ENCODE measurements at regions not wholly inside any gene's neighbourhood (a gene's known extent, or its start where the extent isn't known, plus 50 kb on each side); places are given as distances from the start of the nearest gene placed in this dataset.
A peak's percentile ranks its signal among the peaks of the same experiment; 100 is the strongest.
"Not testable (repeated sequence)": the region's sequence is repeated elsewhere in the genome, so short reads cannot be mapped to it uniquely, and the experiment has no call there.

DNA sequence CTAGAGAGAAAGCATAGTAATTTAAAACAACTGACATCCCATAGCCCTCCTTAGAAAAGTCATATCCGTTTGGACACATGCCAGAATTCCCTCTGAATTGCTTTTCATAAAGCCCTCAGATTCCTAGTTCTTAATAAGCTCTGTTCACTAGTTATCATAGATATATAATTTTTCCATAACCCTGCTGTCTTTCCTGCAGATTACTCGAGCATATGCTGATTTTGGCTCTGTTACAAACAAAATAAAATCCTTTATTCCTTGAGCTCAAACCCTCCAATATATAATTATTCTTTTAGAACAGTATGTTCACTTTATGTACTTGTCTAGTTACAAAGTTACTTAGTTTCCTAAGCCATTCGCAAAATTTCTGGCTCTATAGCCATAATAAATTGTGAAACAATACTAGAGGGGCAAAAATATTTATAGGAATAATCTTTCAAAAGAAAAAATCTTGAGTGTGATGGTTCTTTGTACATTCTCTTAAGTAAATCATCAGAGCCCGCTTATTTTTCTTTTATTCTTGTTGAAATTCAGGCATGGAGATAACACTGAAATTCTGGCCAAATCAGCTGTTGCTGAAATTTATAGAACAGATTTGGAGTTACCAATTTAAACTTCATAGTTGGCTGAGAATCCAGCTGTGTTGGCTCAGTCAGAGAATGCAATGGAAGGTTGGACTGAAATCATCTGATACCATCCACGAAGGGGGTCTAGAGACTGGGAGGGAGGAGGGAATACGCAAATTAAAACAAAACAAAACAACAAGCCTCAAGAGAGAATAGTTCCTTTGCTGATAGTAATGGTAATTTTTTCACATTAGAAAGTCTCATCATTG, 146.1 kb upstream of the TMEM196 start:
- peak; percentile 87 for DNase-seq (ENCODE audit: low read depth)
- no peak overlapping the region for H3K4me3 ChIP-seq (ENCODE audit: low read depth, low read length)
- TF ChIP-seq CTCF (IDR thresholded peaks at IDR 0.05; ENCODE audit: insufficient read depth, low read length), result no peak

GRCh38 chr7:19916046-19916445, 142.6 kb upstream of the TMEM196 start:
- TF ChIP-seq CTCF (IDR thresholded peaks at IDR 0.05; ENCODE audit: insufficient read depth, low read length), result no peak
- no peak overlapping the region for H3K4me3 ChIP-seq (ENCODE audit: low read depth, low read length)
- no peak for DNase-seq (ENCODE audit: low read depth)

- TF ChIP-seq CTCF (IDR thresholded peaks at IDR 0.05; ENCODE audit: insufficient read depth, low read length), result no peak
- DNase-seq (ENCODE audit: low read depth), result no peak
- H3K4me3 ChIP-seq (ENCODE audit: low read depth, low read length), result no peak overlapping the region
These were observed 142.2 kb upstream of the TMEM196 start for GRCh38 chr7:19915596-19915995.

GRCh38 chr7:19914866-19915265, 141.4 kb upstream of the TMEM196 start:
- no peak for TF ChIP-seq CTCF (IDR thresholded peaks at IDR 0.05; ENCODE audit: insufficient read depth, low read length)
- DNase-seq (ENCODE audit: low read depth), result no peak
- no peak overlapping the region for H3K4me3 ChIP-seq (ENCODE audit: low read depth, low read length)

DNA sequence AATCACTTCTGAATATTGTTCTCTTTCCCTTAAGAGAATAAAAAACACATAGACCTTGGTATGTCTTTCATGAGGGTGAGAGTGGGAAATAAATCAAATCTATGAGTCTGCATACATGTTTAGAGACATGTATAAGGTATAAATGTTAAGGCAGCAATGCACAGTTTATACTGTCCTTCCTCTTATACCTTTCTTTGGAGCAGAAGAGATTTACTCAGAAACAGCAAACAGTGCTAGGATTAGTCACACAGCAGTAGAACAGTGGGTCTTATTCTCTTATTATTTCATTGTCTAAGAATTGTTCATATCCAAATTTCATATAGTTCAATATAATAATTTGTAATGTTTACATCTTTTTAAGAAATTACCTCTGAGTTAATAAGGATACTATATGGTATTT, 126.7 kb upstream of the TMEM196 start:
- H3K4me3 ChIP-seq (ENCODE audit: low read depth, low read length), result no peak overlapping the region
- no peak for DNase-seq (ENCODE audit: low read depth)
- no peak for TF ChIP-seq CTCF (IDR thresholded peaks at IDR 0.05; ENCODE audit: insufficient read depth, low read length)

- TF ChIP-seq CTCF (IDR thresholded peaks at IDR 0.05; ENCODE audit: insufficient read depth, low read length), result no peak
- peak; percentile 78 for DNase-seq (ENCODE audit: low read depth)
These were observed 126.1 kb upstream of the TMEM196 start for GRCh38 chr7:19899529-19899928.

DNA sequence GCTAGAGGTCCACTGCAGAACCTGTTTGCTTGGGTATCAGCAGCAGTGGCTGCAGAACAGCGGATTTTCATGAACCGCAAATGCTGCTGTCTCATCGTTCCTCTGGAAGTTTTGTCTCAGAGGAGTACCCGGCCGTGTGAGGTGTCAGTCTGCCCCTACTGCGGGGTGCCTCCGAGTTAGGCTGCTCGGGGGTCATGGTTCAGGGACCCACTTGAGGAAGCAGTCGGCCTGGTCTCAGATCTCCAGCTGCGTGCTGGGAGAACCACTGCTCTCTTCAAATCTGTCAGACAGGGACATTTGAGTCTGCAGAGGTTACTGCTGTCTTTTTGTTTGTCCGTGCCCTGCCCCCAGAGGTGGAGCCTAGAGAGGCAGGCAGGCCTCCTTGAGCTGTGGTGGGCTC, 109.5 kb upstream of the TMEM196 start:
- not testable (repeated sequence) for DNase-seq (ENCODE audit: low read depth); H3K4me3 ChIP-seq (ENCODE audit: low read depth, low read length)

More at GRCh38 chr7:19899529-19899928, 126.1 kb upstream of the TMEM196 start:
- no peak overlapping the region for H3K4me3 ChIP-seq (ENCODE audit: low read depth, low read length)

Data from fibroblast of the aortic adventitia (primary cell).